ENCODE measurements at regions not wholly inside any gene's neighbourhood (a gene's known extent, or its start where the extent isn't known, plus 50 kb on each side); places are given as distances from the start of the nearest gene placed in this dataset.

- DNase-seq (ENCODE audit: low read depth in 2 of 2) = no peak
These were observed 64.8 kb upstream of the NRSN1 start for GRCh38 chr6:24060982-24061754.

- DNase-seq (ENCODE audit: low read depth in 2 of 2) = no peak
These were observed 61.9 kb upstream of the NRSN1 start for GRCh38 chr6:24064106-24064505.

- no peak for DNase-seq (ENCODE audit: low read depth in 2 of 2)
These were observed 61.2 kb upstream of the NRSN1 start for GRCh38 chr6:24064832-24065231.

GRCh38 chr6:24069526-24069925 is 56.5 kb upstream of the NRSN1 start:
- no peak for DNase-seq (ENCODE audit: low read depth in 2 of 2)

DNA sequence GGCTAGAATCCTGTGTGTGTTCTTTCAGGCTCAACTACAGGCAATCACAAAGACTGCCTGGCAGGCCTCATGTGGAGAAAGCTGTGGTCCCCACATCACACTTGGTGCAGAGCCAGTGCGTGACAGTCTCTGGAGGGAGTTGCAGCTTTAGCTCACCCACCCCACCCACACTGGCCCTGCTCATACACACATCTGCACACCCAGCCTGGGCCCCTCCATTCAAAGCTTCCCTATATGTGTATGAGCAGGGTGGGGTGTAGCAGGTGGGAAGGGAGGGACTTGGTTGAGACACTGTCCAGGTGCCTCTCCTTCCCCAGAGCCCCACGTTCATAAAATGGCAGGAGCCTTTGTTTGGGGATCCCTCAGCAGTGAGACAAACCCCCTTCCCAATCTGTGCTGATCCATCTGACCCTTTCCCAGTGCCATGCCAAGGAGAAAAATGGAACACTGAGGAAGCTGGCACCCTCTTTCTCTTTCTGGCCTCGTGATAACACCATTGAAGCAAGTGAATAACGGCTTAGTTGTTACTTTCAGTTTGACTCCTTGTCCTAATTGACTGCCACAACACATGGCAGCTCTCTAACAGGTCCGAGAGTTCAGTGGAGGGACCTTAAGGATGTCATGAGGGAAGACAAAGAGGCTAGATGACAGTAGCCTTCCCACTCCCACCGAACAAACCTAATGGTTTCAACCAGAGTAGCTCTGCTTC is 53.8 kb upstream of the NRSN1 start:
- DNase-seq (ENCODE audit: low read depth in 2 of 2) = no peak

GRCh38 chr6:24076011-24076410 is 50.0 kb upstream of the NRSN1 start:
- DNase-seq (ENCODE audit: low read depth in 2 of 2) = no peak
